Kasumi-1 (cell line): ENCODE measurements at regions not wholly inside any gene's neighbourhood (a gene's known extent, or its start where the extent isn't known, plus 50 kb on each side); places are given as distances from the start of the nearest gene placed in this dataset.
"Not testable (repeated sequence)": the region's sequence is repeated elsewhere in the genome, so short reads cannot be mapped to it uniquely, and the experiment has no call there.

ENCODE experiments used
- DNase-seq, 2 experiments: peaks; one replicate each; lab custom pipeline; 2025; lab: John Stamatoyannopoulos, UW

GRCh38 chr3:95654570-95655362 is 1159.6 kb upstream of the EPHA6 start:
- DNase-seq = no peak

- no peak for DNase-seq
Measured at GRCh38 chr3:95655363-95655986, 1158.9 kb upstream of the EPHA6 start.

GRCh38 chr3:95670765-95671164 is 1143.6 kb upstream of the EPHA6 start:
- no peak for DNase-seq

GRCh38 chr3:95673215-95673614 is 1141.2 kb upstream of the EPHA6 start:
- DNase-seq = no peak

- DNase-seq = peak; percentile 81 to 86
Measured at GRCh38 chr3:95705786-95706418, 1108.5 kb upstream of the EPHA6 start.

- no peak for DNase-seq
Measured at GRCh38 chr3:95707268-95707667, 1107.1 kb upstream of the EPHA6 start.

- DNase-seq = no peak
Measured at GRCh38 chr3:95710684-95711083, 1103.7 kb upstream of the EPHA6 start.

DNA sequence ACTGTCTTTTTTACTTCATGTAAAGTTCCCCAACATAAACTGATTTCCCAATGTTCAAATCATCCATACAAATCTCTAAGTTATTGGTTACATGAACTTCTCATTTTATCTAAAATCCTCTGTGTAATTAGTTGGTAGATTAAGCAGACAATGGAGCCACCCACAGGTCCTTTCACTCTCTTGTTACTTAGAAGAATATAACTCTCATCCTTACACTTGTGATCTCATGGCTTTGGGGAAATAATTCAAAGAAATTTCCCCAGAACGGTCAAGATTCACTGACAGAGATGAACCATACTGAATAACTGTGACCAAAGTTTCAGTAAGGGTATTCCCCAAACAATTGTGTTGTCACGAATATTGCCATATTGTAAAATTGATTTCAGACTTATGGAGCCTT is 1102.6 kb upstream of the EPHA6 start:
- DNase-seq = no peak

DNA sequence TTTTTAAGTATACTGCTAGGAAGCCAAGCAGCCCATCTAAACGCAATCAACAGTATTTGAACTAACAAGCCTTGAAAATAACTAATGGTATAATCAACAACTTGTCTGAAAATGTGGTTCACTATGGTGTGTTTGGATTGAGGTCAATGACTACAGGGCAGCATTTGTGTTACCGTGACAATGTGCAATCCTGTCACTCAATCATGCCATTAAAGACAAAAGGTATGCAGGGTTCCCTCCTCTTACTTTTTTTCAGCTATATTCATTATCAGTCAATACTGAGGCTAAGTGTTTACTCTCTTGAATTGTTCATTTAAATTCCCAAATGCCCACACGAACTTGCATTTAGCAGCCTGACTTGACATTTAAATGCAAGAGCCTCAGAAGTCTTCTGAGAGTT is 1099.3 kb upstream of the EPHA6 start:
- DNase-seq = no peak

GRCh38 chr3:95717048-95717447 is 1097.3 kb upstream of the EPHA6 start:
- no peak for DNase-seq

GRCh38 chr3:95718168-95718567 is 1096.2 kb upstream of the EPHA6 start:
- no peak for DNase-seq

GRCh38 chr3:95719481-95719880 is 1094.9 kb upstream of the EPHA6 start:
- DNase-seq = no peak

DNA sequence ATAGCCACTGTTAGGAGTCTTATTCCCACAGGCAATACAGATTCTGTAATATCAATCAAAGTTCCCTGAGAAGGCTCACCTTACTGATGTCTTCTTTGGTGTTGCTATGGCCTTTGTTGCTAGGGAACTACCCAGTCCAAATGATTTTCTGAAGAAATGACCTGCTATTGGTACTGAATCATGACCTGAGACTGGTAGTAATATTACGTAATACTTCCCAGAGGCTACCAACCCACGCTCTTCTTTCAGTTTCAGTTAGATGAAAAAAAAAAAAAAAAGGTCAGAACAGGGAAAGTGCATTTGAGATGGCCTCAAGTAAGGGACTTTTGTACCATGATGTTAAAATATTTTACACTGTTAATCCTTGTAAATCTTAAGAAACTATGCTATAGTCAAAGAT is 1092.5 kb upstream of the EPHA6 start:
- no peak for DNase-seq

- no peak for DNase-seq
Measured at GRCh38 chr3:95725770-95726169, 1088.6 kb upstream of the EPHA6 start.

DNA sequence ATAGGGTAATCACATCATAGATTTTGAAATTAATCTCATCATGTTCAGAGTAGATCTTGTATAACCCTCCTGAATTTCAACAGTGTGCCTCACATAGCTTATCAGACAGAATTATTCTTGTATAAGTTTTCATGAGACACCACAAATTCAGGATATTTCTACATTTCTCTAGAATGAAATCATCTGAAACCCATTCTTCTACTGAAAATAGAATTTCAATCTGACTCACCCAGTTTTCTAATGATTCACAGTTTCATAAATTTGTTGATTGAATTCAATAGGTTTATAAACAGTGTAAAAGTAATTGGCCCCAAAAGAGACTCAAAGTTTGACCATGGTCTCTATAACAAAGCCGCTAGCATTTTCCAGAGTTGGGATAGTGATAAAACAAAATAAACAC is 1082.6 kb upstream of the EPHA6 start:
- no peak for DNase-seq

DNA sequence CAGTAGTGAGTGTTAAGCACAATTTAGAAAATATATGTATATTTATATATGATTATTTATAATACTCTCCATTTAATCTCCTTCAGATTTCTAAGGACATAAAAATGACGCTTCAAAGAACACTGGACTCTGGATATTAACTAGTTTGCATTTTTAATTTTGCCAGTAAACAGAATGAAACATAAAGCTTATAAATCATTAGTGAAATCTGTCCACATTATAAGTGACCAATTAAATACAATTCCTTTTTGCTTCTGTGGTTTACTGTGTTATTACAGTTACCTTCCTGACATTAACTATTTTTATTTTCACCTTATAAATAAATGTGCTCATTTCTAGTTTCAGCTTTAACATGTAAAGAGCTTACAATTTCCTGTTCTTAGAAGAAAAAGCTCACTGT is 1081.1 kb upstream of the EPHA6 start:
- DNase-seq = no peak

DNA sequence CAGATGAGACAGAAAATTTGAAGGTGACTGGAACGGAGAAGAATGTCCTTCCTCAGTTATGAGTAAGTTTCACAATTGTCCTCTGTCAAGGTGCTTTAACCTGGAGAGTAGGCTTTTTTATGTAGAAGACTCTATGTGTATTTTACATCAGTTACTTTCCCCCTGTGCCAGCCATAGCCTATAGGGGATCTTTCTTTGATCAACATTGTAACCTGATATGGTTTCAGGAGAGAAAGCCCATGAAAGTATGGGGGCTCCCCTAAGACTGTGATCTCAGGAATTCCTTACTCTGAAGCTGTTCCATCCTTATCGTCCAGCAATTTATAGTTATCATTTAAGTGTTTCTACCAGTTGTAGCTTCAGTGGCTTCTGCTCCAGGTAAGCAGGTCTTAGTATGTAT is 1076.3 kb upstream of the EPHA6 start:
- no peak for DNase-seq

DNA sequence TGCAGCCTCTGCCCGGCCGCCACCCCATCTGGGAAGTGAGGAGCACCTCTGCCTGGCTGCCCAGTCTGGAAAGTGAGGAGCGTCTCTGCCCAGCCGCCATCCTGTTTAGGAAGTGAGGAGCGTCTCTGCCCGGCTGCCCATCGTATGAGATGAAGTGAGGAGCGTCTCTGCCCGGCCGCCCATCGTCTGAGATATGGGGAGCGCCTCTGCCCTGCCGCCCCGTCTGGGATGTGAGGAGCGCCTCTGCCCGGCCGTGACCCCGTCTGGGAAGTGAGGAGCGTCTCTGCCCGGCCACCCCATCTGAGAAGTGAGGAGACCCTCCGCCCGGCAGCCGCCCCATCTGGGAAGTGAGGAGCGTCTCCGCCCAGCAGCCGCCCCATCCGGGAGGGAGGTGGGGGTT is 1069.5 kb upstream of the EPHA6 start:
- not testable (repeated sequence) for DNase-seq

DNA sequence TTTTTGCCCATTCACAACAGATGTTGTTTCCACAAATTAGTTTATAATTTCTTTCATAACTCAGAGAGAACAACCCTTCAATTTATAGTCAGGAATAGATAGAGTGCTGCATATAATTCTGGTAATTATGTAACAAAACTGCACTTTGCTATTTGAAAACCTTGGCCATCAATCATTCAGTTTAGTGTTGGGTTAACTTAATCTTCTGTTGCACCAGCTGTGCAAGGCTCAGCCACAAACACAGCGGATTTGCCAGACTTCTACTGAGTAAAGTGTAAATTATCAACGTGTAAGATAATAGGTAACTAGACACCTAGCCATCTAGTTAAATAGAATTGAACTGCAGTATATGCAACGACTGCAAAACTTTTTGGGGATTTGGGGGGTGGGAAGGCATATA is 1064.3 kb upstream of the EPHA6 start:
- DNase-seq = no peak

DNA sequence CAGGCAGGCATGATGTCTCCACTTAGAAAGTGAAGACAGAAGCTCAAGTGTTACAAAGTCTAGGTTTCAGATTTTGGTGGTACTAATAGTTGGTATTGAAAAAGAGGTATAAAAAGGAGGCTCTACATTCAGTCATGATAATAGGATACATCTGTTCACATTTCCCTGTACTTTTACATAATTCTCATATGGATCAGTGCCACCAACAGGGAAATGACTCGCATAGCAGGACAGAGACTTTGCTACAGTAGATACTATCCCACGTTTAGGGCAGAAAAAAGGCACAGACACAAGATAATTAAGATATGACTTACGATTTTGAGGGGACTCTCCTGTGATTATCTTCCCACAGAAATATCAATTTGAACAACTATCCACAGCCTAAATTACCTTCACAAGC is 1062.9 kb upstream of the EPHA6 start:
- peak in 1 of 2 experiments; percentile 2 for DNase-seq

GRCh38 chr3:95752199-95752598 is 1062.2 kb upstream of the EPHA6 start:
- peak in 1 of 2 experiments; percentile 3 for DNase-seq

DNA sequence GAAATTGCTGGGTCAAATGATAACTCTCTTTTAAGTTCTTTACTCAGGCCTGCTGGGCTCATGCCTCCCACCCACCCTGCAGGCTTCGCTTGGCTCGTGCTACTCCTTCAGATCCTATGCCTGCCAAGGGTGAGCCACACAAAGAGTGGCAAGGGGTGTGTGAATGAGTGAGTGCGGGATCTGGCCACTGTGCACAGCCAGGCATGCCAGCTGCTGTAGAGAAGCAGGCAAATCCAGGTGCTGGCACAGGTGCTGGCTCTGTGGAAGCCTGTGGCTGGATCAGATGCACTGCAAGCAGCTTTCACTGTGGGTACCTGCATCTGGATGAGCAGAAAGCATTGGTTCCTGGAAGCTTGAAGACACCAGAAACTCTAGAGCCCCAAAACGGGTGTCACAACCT is 1055.7 kb upstream of the EPHA6 start:
- DNase-seq = no peak

DNA sequence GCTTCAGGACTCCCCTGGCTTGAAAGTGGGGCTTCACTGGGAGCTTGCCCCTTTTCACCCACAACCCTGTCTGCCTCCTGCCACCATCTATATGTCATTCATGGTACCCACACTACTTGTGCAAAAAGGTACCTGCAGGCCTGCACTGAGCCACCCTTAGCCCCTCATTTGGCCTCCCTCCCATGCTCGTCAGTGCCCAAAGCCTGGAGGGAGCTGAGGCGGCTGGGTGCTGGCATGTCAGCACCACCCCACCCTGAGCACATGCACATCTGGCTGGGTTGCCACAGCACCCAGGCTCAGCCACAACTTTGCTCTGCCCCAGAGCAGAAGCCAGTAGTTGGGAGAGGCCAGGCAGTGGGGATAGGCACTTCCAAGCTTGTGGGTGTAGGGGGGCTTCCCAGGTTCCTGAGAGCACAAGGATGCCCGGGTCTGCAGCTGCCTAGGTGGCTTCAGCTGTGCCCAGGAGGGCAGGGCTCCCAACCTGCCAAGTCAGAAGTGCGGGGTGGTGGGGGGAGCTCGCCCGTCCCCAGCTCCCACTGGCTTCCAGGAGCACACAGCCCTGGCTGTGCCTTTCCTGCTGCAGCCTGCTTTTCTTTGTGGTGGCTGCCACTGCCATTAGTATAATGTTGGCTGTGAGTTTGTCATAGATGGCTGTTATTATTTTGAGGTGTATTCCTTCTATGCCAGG is 1054.6 kb upstream of the EPHA6 start:
- DNase-seq = no peak
